HG03354 (cell line): ENCODE measurements at regions not wholly inside any gene's neighbourhood (a gene's known extent, or its start where the extent isn't known, plus 50 kb on each side); places are given as distances from the start of the nearest gene placed in this dataset.

Source experiments
- ATAC-seq: cut with Tn5 transposase; IDR thresholded peaks from one replicate; pipeline ENCODE4 v1.9.1; 2021; ENCODE audit warnings: mild to moderate bottlenecking; ENCODE audit not compliant: unreplicated experiment, poor library complexity, severe bottlenecking

- no peak for ATAC-seq
Observed at GRCh38 chr2:120826260-120826648, 90.6 kb downstream of the GLI2 start.

GRCh38 chr2:120826716-120827410 lies 91.2 kb downstream of the GLI2 start:
- ATAC-seq: no peak

GRCh38 chr2:120828066-120828465 lies 92.4 kb downstream of the GLI2 start:
- no peak for ATAC-seq

DNA sequence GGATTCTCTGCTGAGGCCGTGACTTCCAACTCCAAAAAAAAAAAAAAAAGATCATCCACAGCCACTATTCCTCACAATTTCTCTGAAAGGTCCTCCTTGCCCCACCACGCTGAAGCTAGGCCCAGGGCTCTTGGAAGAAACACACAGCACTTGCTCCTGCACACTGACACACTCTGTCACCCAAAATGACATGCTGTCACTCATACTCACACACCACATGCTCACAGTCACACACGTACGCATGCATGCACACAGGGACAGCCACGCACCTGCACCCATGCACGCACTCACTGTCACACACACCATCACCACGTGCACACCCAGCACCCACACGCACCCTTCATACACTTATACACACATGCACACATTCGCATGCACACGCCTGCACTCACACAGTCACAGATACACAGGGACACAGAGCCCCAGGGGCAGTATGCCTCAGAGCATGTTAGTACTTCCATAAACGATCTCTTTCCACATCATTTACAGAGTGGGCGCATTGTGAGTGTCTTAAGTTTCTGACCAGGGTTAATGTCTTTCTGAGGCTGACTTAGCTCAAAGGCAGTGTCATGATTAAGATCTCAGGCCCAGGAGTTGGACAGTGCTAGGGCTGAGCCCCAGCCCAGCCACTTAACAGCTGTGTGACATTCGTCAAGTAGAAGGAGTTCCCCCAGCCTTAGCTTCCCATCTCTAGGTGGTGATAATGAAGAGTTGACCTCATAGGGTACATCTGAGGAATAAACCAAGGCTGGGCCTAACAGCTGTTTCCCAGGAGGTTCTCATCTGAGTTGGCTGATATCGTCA lies 93.4 kb downstream of the GLI2 start:
- ATAC-seq: no peak

DNA sequence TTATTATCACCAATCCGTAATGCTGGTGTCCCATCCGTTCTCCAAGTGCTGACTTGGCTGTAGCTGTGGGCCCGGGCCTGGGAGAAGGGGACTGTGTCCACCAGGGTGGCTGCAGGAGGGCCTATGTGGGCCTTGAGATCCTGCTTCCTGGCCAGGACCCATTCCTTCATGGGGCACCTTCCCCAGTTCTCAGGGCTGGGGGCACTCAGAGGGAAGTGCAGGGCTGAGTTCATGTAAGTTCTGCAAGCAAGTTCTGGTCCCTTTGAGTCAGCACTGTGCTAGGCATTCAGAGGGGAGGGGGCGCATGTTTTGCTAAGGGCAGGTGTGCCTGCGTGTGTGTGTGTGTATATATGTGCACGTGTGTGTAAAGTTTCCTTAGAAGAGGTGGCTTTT lies 94.0 kb downstream of the GLI2 start:
- no peak for ATAC-seq

DNA sequence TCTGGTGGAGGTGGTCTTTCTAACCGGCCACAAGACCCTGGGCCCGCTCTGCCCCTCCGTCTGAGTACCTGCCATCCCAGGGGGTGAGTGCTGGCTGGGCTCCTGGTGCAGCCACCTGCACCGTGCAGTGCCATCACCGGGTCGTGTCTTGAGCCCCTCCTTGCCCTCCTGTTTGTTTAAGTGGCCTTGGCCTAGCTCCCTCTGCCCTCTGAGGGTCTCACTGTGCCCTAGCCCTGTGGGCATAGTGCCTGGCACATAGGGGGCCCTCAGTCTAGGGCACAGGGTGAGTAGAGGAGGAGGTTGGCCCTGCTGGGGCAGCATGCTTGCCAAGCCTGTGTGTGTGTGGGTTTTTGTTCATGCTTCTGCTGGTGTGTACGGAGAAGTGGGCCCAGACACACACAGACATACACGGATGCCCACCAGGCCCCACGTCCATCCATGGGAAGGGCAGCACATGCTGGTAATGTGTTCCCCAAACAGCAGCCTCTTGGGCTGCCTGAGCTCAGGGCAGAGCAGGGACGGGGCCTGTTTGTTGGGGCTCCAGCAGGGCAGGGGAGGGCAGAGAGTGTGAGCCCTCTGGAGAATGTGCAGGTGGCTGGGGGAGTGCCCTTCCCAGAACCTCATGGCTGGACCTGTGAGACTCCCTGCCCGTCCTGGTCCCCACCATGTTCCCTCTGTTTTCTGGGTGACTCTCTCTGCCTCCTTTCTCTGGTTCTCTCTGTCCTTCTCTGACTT lies 94.6 kb downstream of the GLI2 start:
- no peak for ATAC-seq

GRCh38 chr2:120831086-120831485 lies 95.4 kb downstream of the GLI2 start:
- ATAC-seq: no peak

DNA sequence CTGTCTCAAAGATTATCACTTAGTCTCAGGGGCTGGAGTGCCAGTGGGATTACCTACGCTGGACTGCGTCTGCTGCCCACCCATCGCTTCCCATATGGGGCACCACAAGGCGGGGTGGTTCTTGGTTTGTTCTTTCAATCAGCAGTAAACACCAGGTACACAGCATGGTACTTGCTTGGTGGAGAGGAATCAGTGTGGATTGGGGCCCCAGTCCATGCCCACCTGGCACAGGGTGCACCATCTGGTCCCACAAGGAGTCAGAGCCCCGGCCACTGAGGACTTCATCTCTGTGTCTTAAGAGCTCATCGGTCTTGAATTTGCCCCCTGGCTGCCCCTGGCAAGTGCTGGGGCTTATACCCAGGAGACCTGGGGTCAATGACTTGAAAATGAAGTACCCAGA lies 96.2 kb downstream of the GLI2 start:
- no peak for ATAC-seq

DNA sequence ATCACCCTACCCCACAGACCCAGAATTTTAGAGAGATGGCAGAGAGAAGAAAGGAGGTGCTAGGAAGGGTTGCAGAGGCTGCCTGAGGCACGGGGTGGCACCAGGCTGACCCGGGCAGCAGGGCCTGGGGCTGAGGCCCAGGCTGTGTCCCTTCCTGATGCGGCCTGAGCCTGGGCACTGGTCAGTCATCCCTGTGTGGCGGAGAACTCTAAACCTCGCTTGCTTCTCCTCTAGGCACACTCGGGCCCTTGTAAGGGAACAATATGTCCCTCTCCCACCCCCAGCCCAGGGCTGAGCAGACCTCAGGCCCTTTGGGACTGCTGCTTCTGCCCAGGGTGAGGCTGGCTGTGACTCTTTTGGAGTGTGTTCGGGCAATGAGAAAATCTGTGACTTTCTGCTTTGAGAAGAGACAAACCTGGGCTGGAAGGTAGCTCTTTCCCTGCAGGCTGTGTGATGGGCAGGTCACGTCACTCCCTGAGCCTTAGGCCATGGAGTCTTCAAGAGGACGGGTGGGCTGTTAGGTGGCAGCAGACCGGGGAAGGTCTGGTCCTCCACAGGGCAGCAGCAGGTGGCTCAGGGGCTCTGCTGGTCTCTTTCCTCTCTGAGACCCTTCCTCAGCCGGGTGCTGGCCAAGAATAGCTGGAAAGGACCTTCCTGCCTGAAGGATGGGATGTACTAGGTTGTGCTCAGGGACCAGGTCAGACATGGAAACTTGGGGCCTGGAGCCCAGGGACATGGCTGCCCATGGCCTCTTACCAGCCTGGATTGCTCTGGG lies 96.8 kb downstream of the GLI2 start:
- no peak for ATAC-seq

DNA sequence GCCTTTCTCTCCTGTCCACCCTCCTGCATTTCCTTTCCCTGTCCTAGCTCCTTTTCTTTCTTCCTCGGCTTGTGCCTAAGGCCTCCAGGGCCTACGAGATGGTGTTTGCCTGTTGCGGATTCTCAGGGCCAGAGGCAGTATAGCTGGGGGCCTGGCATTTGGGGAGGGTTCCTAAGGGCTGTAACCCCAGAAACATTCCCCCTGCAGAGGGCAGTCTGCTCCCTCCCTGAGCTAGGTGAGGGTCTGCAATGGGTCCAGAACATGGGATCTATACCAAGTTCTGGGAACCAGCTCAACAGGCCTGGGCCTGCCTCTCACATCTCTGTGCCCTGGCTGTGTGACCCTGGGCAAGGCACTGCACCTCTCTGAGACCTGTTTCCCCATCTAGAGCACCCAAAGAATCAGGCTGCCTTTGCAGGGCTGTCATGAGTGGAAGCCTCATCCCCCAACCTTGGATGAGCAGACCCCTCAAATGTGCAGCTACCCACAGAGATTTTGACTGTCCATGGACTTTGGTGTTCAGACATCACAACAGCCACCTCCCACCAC lies 97.5 kb downstream of the GLI2 start:
- ATAC-seq: no peak

DNA sequence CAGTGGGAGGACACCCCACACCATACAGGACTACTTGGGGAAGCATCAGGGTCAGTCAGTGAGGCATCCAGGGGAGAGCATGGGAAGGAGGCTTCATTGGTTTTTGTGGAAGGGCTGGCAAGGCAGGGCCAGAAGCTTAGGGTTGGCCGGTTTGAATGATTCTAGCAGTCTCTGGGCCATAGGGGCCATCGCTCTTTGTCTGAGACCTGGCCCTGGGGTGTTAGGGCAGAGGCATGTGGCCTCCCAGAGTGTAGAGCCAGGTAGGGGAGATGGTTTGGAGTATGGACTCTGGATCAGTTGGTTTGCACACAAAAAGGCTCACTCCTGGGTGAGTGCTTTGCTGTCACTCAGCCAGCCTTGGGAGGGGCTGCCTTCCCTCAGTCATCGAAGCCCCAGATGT lies 98.5 kb downstream of the GLI2 start:
- no peak for ATAC-seq

DNA sequence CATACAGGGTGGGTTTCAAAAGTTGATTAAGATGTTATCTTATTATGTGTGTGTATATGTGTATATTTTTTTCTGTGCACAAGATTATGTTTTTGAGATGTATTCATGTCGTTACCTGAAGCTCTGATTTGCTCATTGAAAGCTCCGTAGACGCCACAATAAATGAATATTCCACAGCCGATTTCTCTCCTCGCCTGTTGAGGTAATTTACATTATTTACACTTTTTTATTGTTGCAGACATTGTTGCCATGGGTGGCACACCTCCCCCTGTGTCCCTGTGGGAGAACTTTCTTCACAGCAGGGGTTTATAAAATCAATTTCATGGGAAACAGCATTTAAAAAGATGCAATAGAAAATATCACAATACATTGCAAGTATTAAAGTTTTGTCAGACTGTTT lies 100.6 kb downstream of the GLI2 start:
- no peak for ATAC-seq

GRCh38 chr2:120840795-120841487 lies 105.3 kb downstream of the GLI2 start:
- no peak for ATAC-seq

DNA sequence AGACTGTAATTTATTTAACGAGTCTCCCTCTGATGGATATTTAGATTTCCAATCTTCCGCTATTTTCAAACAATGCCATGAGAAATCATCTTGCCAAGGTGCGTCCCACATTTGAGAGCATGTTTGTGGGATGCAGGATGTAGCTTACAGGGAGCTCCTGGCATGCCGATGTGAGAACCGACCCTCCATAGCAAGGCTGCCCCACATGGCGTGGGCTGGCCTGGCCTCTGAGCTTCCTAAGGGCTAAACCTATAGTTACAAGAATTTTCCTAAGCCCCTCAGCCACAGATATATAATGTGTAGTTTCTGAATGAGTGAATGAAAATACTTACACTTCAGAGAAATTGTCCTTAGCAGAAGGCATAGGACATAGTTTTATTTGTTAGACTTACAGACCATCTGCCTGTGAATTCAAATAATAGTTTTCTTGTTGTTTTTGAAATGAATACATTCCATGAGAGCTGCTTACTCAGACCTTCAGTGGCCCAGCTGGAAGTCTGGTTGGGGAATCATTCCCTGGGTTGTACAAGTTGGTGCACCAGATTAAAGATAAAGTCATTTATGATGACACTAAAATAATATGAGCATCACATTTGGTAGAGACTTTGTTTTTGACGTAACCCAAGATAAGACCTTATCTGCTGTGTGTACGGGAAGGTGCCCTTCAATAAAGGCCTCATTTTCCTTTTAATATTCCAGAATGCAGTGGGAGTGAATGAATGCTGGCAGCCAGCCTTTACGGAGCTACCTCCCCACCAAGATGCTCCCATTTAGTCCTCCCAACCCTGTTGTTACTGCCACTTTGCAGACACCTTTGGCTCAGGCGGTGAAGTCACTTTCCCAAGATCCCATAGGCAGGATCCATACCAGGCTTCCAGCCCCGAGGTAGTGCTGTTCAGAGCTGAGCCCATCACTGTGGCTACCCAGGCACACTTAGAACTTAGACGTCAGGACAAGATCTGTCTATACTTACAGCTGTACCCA lies 107.1 kb downstream of the GLI2 start:
- no peak for ATAC-seq

DNA sequence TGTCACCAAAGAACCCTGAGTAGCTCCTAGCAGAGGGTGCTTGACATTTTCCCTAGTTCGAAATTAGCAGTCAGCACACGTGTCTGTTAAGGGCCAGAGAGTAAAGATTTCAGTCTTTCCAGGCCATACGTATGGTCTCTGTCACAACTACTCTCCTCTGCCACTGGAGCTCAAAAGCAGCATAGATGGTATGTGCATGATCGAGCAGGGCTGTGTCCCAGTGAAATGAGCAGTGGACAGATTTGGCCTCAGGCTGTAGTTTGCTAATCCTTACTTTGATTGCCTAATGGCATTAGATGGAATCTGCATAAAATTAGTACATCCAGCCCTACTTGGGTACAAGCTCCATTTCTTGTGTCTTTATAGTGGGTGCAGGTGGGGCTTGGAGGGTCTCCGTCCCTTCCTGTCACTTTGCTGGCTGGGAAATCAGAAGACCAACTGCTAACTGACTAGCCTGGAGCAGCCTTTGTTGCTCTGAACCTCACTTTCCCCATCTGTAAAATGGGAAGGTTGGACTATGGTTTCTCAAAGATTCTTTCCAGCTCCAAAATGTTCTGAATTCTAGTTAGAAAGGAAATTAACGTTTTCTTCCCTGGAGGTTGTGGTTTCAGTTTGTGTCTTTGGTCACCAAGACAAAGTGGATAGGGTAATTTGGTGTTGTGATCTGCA lies 108.5 kb downstream of the GLI2 start:
- ATAC-seq: no peak

DNA sequence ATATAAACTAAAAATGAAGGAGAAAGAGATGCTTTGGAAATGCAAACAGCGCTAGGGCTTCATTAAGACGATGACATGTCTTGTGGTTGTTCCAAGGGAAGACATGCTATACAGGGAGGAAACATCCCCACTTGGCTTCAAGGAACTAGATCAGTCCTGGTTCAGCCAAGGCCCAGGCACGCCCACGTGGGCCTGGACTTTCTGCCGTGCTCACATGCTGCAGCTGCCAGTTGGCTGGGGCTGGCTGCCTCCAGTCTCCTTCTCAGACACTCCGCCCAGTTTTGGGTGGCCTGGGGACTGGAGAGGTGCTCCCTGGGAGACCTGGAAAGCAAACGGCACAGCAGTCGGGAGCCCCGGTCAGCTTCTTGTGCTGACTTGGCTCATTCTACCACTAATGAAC lies 109.6 kb downstream of the GLI2 start:
- no peak for ATAC-seq

DNA sequence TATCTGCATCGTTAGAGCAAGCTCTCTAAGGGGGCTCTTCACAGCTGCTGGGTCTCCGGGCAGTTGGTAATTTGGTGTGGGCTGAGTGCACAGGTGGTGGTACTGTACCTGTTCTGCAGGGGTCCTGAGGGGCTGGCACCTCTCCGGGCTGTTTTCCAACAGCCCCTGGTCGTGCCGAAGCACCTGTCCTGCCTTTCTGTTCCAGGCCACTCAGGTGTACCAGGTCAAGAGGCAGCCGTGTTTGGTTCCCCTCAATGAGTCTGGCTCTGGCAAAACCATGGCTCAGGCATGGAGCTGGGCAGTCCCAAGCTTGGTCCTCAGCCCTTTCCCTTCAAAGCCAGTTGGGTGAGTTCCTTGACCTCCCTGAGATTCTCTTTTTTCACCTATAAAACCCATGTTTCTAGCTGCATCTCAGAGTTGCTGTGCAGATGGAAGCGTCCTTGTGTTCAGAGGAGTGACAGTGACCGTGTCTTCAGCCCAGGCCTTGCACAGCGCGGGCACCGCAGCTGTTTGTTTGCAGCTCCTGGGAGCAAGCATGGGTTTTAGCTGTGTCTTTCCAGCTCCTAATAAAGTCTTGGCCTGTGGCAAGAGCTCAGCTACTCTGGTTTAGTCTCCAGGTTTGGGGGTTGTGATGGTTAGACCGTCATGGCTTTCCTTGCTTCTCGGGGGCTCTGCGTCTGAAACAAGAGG lies 110.9 kb downstream of the GLI2 start:
- ATAC-seq: no peak
